SK-N-SH (cell line): ENCODE measurements at regions not wholly inside any gene's neighbourhood (a gene's known extent, or its start where the extent isn't known, plus 50 kb on each side); places are given as distances from the start of the nearest gene placed in this dataset.

Experiments
- CTCF ChIA-PET: fragments of 300-600, 350-600 bp; formaldehyde crosslinking; extraction: SDS; loops from one replicate; lab custom pipeline; 2021; lab: Yijun Ruan, JAX
- POLR2A ChIA-PET: fragments of 350-600 bp; sonication (Branson Sonifier 250); formaldehyde crosslinking; extraction: SDS; loops from one replicate; lab custom pipeline; 2020; ENCODE audit warnings: antibody characterized with exemption, inconsistent platforms; lab: Yijun Ruan, JAX
- DNase-seq: peaks from one replicate; pipeline ENCODE4 v3.0.0; 2012
- H2AFZ ChIP-seq: fragments of 200-600 bp; sonication (generic); 2 replicates; pipeline ENCODE4 v1.8.1; 2016; ENCODE audit warnings: antibody characterized with exemption, mild to moderate bottlenecking, low read depth
- H3F3A ChIP-seq: fragments of 200-600 bp; sonication (generic); replicated peaks from 2 replicates; pipeline ENCODE3; 2016; ENCODE audit warnings: antibody characterized with exemption, mild to moderate bottlenecking; ENCODE audit not compliant: insufficient read depth
- H3K27ac ChIP-seq, 2 experiments: fragments of 200-500 bp in 1 of 2; fragments of 200-600 bp in 1 of 2; sonication (Bioruptor generic) in 1 of 2; sonication (generic), shearing (Covaris generic) in 1 of 2; 2 replicates each; pipeline versions ENCODE4 v1.5.1 to v1.6.1; 2014 to 2016; ENCODE audit warnings: low read depth in 2 of 2, inconsistent platforms in 1 of 2, low read length in 1 of 2, mild to moderate bottlenecking in 1 of 2, mixed read lengths in 1 of 2
- H3K27me3 ChIP-seq: fragments of 200-600 bp; sonication (generic), shearing (Covaris generic); 2 replicates; pipeline ENCODE4 v1.6.1; 2016; ENCODE audit warnings: mixed run types; ENCODE audit not compliant: insufficient read depth
- H3K36me3 ChIP-seq, 2 experiments: fragments of 200-500 bp in 1 of 2; fragments of 200-600 bp in 1 of 2; sonication (Bioruptor generic) in 1 of 2; sonication (generic) in 1 of 2; replicated peaks in 1 of 2; 2 replicates each; pipeline versions ENCODE3 to v1.5.1; 2014 to 2016; ENCODE audit warnings: low read length in 1 of 2, mild to moderate bottlenecking in 1 of 2; ENCODE audit not compliant: insufficient read depth in 2 of 2, control insufficient read depth in 1 of 2
- H3K4me1 ChIP-seq, 2 experiments: fragments of 200-500 bp in 1 of 2; fragments of 200-600 bp in 1 of 2; sonication (Bioruptor generic) in 1 of 2; sonication (generic), shearing (Covaris generic) in 1 of 2; 2 replicates each; pipeline versions ENCODE4 v1.5.1 to v1.6.1; 2014 to 2016; ENCODE audit warnings: low read depth in 1 of 2, low read length in 1 of 2, mixed run types in 1 of 2; ENCODE audit not compliant: insufficient read depth in 2 of 2, control insufficient read depth in 1 of 2
- H3K4me2 ChIP-seq: fragments of 200-600 bp; sonication (generic), shearing (Covaris generic); 2 replicates; pipeline ENCODE4 v1.6.1; 2017; ENCODE audit warnings: mixed run types
- H3K4me3 ChIP-seq, 2 experiments: fragments of 200-500 bp in 1 of 2; fragments of 200-600 bp in 1 of 2; sonication (Bioruptor generic) in 1 of 2; sonication (generic), shearing (Covaris generic) in 1 of 2; 2 replicates each; pipeline versions ENCODE4 v1.5.1 to v1.8.1; 2014 to 2016; ENCODE audit warnings: low read depth in 2 of 2, inconsistent platforms in 1 of 2, low read length in 1 of 2, mild to moderate bottlenecking in 1 of 2, mixed read lengths in 1 of 2, moderate library complexity in 1 of 2
- H3K79me2 ChIP-seq: fragments of 200-600 bp; sonication (generic); 2 replicates; pipeline ENCODE4 v1.8.1; 2017; ENCODE audit warnings: mild to moderate bottlenecking; ENCODE audit not compliant: insufficient read depth
- H3K9ac ChIP-seq: fragments of 200-600 bp; sonication (generic); 2 replicates; pipeline ENCODE4 v1.6.1; 2017; ENCODE audit warnings: mixed run types
- H3K9me2 ChIP-seq: fragments of 200-600 bp; sonication (generic); 2 replicates; pipeline ENCODE4 v1.6.1; 2017; ENCODE audit warnings: mixed run types
- H3K9me3 ChIP-seq: fragments of 200-600 bp; sonication (generic); 2 replicates; pipeline ENCODE4 v1.6.1; 2017; ENCODE audit warnings: mixed run types, mild to moderate bottlenecking, moderate library complexity
- H4K20me1 ChIP-seq: fragments of 200-600 bp; sonication (generic); 2 replicates; pipeline ENCODE4 v1.6.1; 2017; ENCODE audit warnings: mild to moderate bottlenecking, mixed run types; ENCODE audit not compliant: insufficient read depth
- CTCF ChIP-seq: fragments of 200-600 bp; sonication (generic); IDR thresholded peaks from 2 replicates; pipeline ENCODE4 v1.6.1; 2017; ENCODE audit warnings: antibody characterized with exemption, mild to moderate bottlenecking, moderate library complexity
- EZH2phosphoT487 ChIP-seq: fragments of 200-600 bp; sonication (generic); IDR thresholded peaks from 2 replicates; pipeline ENCODE4 v1.6.1; 2017; ENCODE audit warnings: low read depth, mixed run types, mild to moderate bottlenecking, antibody characterized with exemption, moderate library complexity, borderline replicate concordance
- GATA2 ChIP-seq: sonication (generic); formaldehyde crosslinking; IDR thresholded peaks from 2 replicates; pipeline ENCODE4 v1.5.0; 2020; ENCODE audit warnings: mild to moderate bottlenecking, missing genetic modification reagents
- JUND ChIP-seq: IDR thresholded peaks from 2 replicates; pipeline ENCODE4 v1.4.0; 2012
- MAX ChIP-seq: IDR thresholded peaks from 2 replicates; pipeline ENCODE4 v1.4.0; 2012; ENCODE audit warnings: low read depth
- NFIC ChIP-seq: IDR thresholded peaks from 2 replicates; pipeline ENCODE4 v1.4.0; 2012; ENCODE audit warnings: borderline replicate concordance
- NRF1 ChIP-seq: IDR thresholded peaks from 2 replicates; pipeline ENCODE4 v1.6.1; 2012; ENCODE audit warnings: low read depth, mild to moderate bottlenecking, low read length
- RAD21 ChIP-seq: IDR thresholded peaks from 2 replicates; pipeline ENCODE4 v1.6.1; 2012; ENCODE audit warnings: mild to moderate bottlenecking, low read length
- REST ChIP-seq: IDR thresholded peaks from 2 replicates; pipeline ENCODE4 v1.6.1; 2012; ENCODE audit warnings: mild to moderate bottlenecking, low read depth, low read length, moderate library complexity
- SIN3A ChIP-seq: IDR thresholded peaks from 2 replicates; pipeline ENCODE4 v1.6.1; 2012; ENCODE audit warnings: low read depth, mild to moderate bottlenecking, low read length, moderate library complexity, borderline replicate concordance
- SMC3 ChIP-seq: IDR thresholded peaks from 2 replicates; pipeline ENCODE4 v1.6.1; 2012; ENCODE audit warnings: low read depth, low read length, improper control_type of control experiment
- TAF1 ChIP-seq: IDR thresholded peaks from 2 replicates; pipeline ENCODE4 v1.6.1; 2012; ENCODE audit warnings: low read depth, mild to moderate bottlenecking, low read length, moderate library complexity, borderline replicate concordance
- TEAD4 ChIP-seq: IDR thresholded peaks from 2 replicates; pipeline ENCODE4 v1.4.0; 2012; ENCODE audit warnings: mild to moderate bottlenecking, borderline replicate concordance; ENCODE audit not compliant: insufficient read depth
- WGBS: methylation state at CpG from one replicate; pipeline ENCODE4 v1.1.6; 2017; ENCODE audit warnings: low lambda C conversion rate; 5-methylcytosine and 5-hydroxymethylcytosine counted together

- Histone ChIP-seq H3K27ac (no peak overlapping the region), H4K20me1 (no peaks in the 10 kb centered on the region), H3K79me2 (no peaks in the 10 kb centered on the region), H3K9ac (no peak overlapping the region), H3K36me3 (no peaks in the 10 kb centered on the region), H3K4me1 (no peaks in the 10 kb centered on the region), H3K9me2 (no peaks in the 10 kb centered on the region), H3K9me3 (no peaks in the 10 kb centered on the region), H3K4me2 (no peak overlapping the region), H3F3A (no peaks in the 10 kb centered on the region), H3K27me3 (0 out of 2 replicates have a peak, but pooled peaks cover 5% of the 10 kb centered on the region), H3K4me3 (no peak overlapping the region), H2AFZ (no peak overlapping the region)
- ChIA-PET POLR2A (no interaction called here), CTCF (no interaction called here)
- TF ChIP-seq NFIC (no peak), EZH2phosphoT487 (no peak), REST (no peak), GATA2 (CRISPR knock-in tag) (no peak), MAX (no peak), RAD21 (no peak), TAF1 (no peak), SMC3 (no peak), CTCF (no peak), JUND (no peak), TEAD4 (no peak), SIN3A (no peak), NRF1 (no peak)
- 6% methylated on average over 5 of the region's 5 CpGs for WGBS
- DNase-seq, result no peak
Measured at GRCh38 chr4:81599742-81600380, 128.2 kb upstream of the RASGEF1B start.
